ENCODE measurements at regions not wholly inside any gene's neighbourhood (a gene's known extent, or its start where the extent isn't known, plus 50 kb on each side); places are given as distances from the start of the nearest gene placed in this dataset.

DNA sequence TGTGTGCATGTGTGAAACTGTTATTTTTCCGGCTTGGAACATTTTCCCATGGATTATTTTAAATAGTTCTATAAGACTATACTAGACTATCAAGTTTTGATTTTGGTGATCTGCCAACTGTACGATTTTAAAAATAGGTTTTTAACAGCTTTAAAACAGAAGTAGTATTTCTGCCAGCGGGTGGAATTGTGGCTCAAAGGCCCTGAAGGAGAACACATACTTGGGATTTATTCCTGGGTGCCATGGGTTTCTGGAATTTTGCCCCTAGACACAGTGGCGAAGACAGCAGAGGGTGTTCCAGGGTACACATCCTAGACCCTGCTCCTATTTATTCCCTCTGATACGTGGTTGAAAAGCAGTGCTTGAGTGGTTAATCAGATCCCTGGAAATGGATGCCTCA is 81.7 kb upstream of the IPO9 start:
- no peak for DNase-seq (ENCODE audit: low read depth)
- TF ChIP-seq, protein P1, sequence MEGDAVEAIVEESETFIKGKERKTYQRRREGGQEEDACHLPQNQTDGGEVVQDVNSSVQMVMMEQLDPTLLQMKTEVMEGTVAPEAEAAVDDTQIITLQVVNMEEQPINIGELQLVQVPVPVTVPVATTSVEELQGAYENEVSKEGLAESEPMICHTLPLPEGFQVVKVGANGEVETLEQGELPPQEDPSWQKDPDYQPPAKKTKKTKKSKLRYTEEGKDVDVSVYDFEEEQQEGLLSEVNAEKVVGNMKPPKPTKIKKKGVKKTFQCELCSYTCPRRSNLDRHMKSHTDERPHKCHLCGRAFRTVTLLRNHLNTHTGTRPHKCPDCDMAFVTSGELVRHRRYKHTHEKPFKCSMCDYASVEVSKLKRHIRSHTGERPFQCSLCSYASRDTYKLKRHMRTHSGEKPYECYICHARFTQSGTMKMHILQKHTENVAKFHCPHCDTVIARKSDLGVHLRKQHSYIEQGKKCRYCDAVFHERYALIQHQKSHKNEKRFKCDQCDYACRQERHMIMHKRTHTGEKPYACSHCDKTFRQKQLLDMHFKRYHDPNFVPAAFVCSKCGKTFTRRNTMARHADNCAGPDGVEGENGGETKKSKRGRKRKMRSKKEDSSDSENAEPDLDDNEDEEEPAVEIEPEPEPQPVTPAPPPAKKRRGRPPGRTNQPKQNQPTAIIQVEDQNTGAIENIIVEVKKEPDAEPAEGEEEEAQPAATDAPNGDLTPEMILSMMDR (IDR thresholded peaks at IDR 0.05; ENCODE audit: insufficient read depth, low read depth, low read length, missing control alignments): no peak
- no peak overlapping the region for H3K4me3 ChIP-seq (ENCODE audit: low read length)

GRCh38 chr1:201748335-201748734 is 80.6 kb upstream of the IPO9 start:
- no peak overlapping the region for H3K4me3 ChIP-seq (ENCODE audit: low read length)
- peak; percentile 67 for DNase-seq (ENCODE audit: low read depth)
- TF ChIP-seq, protein P1 (IDR thresholded peaks at IDR 0.05; ENCODE audit: insufficient read depth, low read depth, low read length, missing control alignments): no peak

DNA sequence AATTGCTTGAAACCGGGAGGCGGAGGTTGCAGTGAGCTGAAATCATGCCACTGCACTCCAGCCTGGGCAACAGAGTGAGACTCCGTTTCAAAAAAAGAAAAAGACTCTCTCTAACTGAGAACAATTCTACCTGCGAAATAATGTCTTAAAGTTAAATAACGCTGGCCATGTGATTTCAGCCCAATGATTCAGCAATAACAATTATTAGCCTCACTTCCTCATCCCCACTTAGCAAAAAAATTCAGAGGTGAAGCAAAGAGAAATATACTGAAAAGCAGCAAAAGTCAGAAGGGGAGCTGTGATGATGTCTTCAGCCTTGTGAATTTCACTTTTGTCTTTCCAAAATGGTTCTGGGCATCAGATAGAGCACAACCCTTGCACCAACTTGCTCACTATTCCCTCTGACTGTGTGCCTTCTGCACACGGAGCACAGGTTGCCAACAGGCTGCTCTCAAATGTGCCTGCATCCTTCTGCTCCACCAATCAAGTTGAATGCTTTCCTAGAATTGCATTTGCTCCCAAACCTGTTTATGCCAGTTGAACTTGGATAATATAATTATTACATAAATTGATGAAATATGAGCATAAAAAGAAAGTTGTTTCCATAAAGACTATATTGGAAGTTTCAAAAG is 79.8 kb upstream of the IPO9 start:
- H3K4me3 ChIP-seq (ENCODE audit: low read length): no peak overlapping the region
- DNase-seq (ENCODE audit: low read depth): no peak

GRCh38 chr1:201750120-201750519 is 78.8 kb upstream of the IPO9 start:
- H3K4me3 ChIP-seq (ENCODE audit: low read length): no peak overlapping the region
- no peak for DNase-seq (ENCODE audit: low read depth)
- TF ChIP-seq, protein P1 (IDR thresholded peaks at IDR 0.05; ENCODE audit: insufficient read depth, low read depth, low read length, missing control alignments): no peak

More for the DNA sequence above, 79.8 kb upstream of the IPO9 start:
- TF ChIP-seq, protein P1 (IDR thresholded peaks at IDR 0.05; ENCODE audit: insufficient read depth, low read depth, low read length, missing control alignments): no peak

DNA sequence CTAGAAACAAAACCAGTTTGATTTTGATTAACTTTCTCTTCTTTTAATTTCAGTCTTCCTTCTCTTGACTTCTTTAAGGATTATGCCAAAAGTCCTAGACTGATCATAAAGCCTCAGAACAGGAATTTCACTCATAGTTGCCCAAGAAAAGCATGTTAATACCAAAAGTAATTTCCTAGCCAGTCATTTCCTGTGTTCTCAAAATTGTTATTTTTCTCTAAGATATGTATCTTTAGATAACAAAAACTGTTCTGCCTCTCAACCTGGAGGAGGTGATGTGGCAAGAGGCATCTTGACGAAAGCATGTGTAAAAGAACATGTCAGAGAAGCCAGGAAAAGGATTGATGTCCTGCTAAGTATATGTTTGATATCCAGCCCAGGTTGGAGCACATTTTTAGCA is 78.0 kb upstream of the IPO9 start:
- DNase-seq (ENCODE audit: low read depth): peak; percentile 46
- TF ChIP-seq, protein P1 (IDR thresholded peaks at IDR 0.05; ENCODE audit: insufficient read depth, low read depth, low read length, missing control alignments): no peak
- no peak overlapping the region for H3K4me3 ChIP-seq (ENCODE audit: low read length)

DNA sequence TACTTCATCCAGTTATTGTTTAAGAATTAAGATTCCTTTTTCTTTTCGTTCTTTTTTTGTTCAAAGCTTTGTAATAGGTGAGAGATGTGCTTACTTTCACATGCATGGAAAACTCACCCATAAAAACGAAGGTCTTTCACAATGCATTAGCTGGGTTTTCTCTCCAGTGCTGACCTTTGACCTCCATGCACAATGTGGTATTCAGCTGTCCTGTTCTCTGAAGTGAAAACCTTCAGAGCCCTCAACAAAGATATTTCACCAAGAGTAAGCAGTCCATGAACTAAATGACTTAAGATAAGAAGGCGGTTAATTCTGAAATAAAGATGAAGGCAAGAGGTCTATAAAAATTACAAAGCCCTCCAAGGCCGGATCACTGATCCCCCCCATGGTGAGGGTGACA is 77.1 kb upstream of the IPO9 start:
- H3K4me3 ChIP-seq (ENCODE audit: low read length): no peak overlapping the region
- TF ChIP-seq, protein P1 (IDR thresholded peaks at IDR 0.05; ENCODE audit: insufficient read depth, low read depth, low read length, missing control alignments): no peak
- no peak for DNase-seq (ENCODE audit: low read depth)

- no peak for DNase-seq (ENCODE audit: low read depth)
- TF ChIP-seq, protein P1 (IDR thresholded peaks at IDR 0.05; ENCODE audit: insufficient read depth, low read depth, low read length, missing control alignments): no peak
- H3K4me3 ChIP-seq (ENCODE audit: low read length): no peak overlapping the region
Measured at GRCh38 chr1:201752333-201752732, 76.6 kb upstream of the IPO9 start.
